K562 (cell line): ENCODE measurements at regions not wholly inside any gene's neighbourhood (a gene's known extent, or its start where the extent isn't known, plus 50 kb on each side); places are given as distances from the start of the nearest gene placed in this dataset.

Experiments
- ATAC-seq: fragments of 200-7000 bp; cut with Tn5 transposase; 3 replicates; pipeline ENCODE4 v1.9.1; 2020; ENCODE audit warnings: moderate library complexity
- BruUV-seq: library from RNA; stranded (reverse); fragments of 400-500 nt; replicated peaks from 2 replicates; lab custom pipeline; 2021; lab: Mats Ljungman, UMichigan
- CTCF ChIA-PET: fragments of 300-600 bp; formaldehyde crosslinking; extraction: SDS; loops from one replicate; lab custom pipeline; 2021; ENCODE audit warnings: low intra/inter-chr PET ratio; lab: Yijun Ruan, JAX
- POLR2A ChIA-PET: fragments of 300-600, 350-650 bp; sonication (Branson Sonifier 250); formaldehyde crosslinking; extraction: SDS; loops from one replicate; lab custom pipeline; 2021; ENCODE audit warnings: antibody characterized with exemption, inconsistent platforms; lab: Yijun Ruan, JAX
- DNase-seq, 4 experiments: peaks; one replicate each; pipeline versions ENCODE4 v3.0.0 to v3.0.0-alpha.2; 2011 to 2018; ENCODE audit warnings: low spot score in 3 of 4, mixed read lengths in 3 of 4; ENCODE audit errors: extremely low read depth in 1 of 4
- FAIRE-seq: peaks from 2 replicates; lab custom pipeline; 2011; peaks lifted over from hg19 to GRCh38; lab: Jason Lieb, UNC
- H2AFZ ChIP-seq: 2 replicates; pipeline ENCODE4 v1.6.0; 2011; ENCODE audit warnings: low read depth, low read length, control low read depth, inconsistent platforms
- H3K27ac ChIP-seq: fragments of 200-600 bp; 3 replicates; pipeline ENCODE4 v1.8.0; 2011; ENCODE audit warnings: low read depth, mild to moderate bottlenecking, control low read depth, inconsistent platforms, low read length, moderate library complexity, mixed read lengths; ENCODE audit errors: extremely low read depth
- H3K27me3 ChIP-seq, 2 experiments: fragments of 300-600 bp in 1 of 2; 2 replicates in 1 of 2; 3 replicates in 1 of 2; pipeline versions ENCODE4 v1.6.0 to v1.8.0; 2011; ENCODE audit warnings: inconsistent platforms in 2 of 2, low read length in 2 of 2, mild to moderate bottlenecking in 1 of 2, mixed read lengths in 1 of 2, moderate library complexity in 1 of 2; ENCODE audit not compliant: control insufficient read depth in 2 of 2, insufficient read depth in 2 of 2
- H3K36me3 ChIP-seq: fragments of 300-600 bp; 3 replicates; pipeline ENCODE4 v1.8.0; 2011; ENCODE audit warnings: mild to moderate bottlenecking, low read length, inconsistent platforms; ENCODE audit not compliant: control insufficient read depth, insufficient read depth
- H3K4me1 ChIP-seq, 2 experiments: fragments of 200-600 bp in 1 of 2; replicated peaks in 1 of 2; 2 replicates in 1 of 2; 3 replicates in 1 of 2; pipeline versions ENCODE4 v1.5.1 to v1.8.0; 2011; ENCODE audit warnings: inconsistent platforms in 2 of 2, low read length in 2 of 2, mild to moderate bottlenecking in 1 of 2, mixed read lengths in 1 of 2, moderate library complexity in 1 of 2; ENCODE audit not compliant: control insufficient read depth in 2 of 2, insufficient read depth in 2 of 2
- H3K4me2 ChIP-seq: 2 replicates; pipeline ENCODE4 v1.6.1; 2011; ENCODE audit warnings: low read length, control low read depth, inconsistent platforms, mixed read lengths; ENCODE audit not compliant: insufficient read depth
- H3K4me3 ChIP-seq: fragments of 200-600 bp; sonication (generic), shearing (Covaris generic); 2 replicates; pipeline ENCODE4 v1.5.1; 2016; ENCODE audit warnings: control low read depth, inconsistent platforms
- H3K79me2 ChIP-seq: fragments of 200-600 bp; 3 replicates; pipeline ENCODE4 v1.8.0; 2011; ENCODE audit warnings: low read length, inconsistent platforms; ENCODE audit not compliant: control insufficient read depth, insufficient read depth
- H3K9ac ChIP-seq, 2 experiments: 2 replicates each; pipeline versions ENCODE4 v1.6.0 to v1.6.1; 2011; ENCODE audit warnings: low read depth in 2 of 2, low read length in 2 of 2, control low read depth in 1 of 2, inconsistent platforms in 1 of 2, mild to moderate bottlenecking in 1 of 2, mixed read lengths in 1 of 2; ENCODE audit not compliant: insufficient read depth in 1 of 2
- H3K9me1 ChIP-seq: one replicate; pipeline ENCODE4 v1.6.0; 2011; ENCODE audit warnings: inconsistent platforms, mild to moderate bottlenecking, low read length, moderate library complexity; ENCODE audit not compliant: control insufficient read depth, insufficient read depth
- H3K9me3 ChIP-seq: replicated peaks from 2 replicates; pipeline ENCODE4 v1.5.1; 2011; ENCODE audit warnings: low read depth, low read length, inconsistent platforms; ENCODE audit not compliant: control insufficient read depth, insufficient read depth
- H4K20me1 ChIP-seq: replicated peaks from 2 replicates; pipeline ENCODE4 v1.6.1; 2011; ENCODE audit warnings: low read length, inconsistent platforms, mixed read lengths; ENCODE audit not compliant: control insufficient read depth, insufficient read depth
- CREB5 ChIP-seq: fragments of 250-450 bp; sonication (Bioruptor Pico); IDR thresholded peaks from 2 replicates; pipeline ENCODE4 v1.5.0; 2020; ENCODE audit warnings: mild to moderate bottlenecking
- CSDE1 ChIP-seq, 2 experiments: fragments of 450-650 bp; IDR thresholded peaks; 2 replicates each; pipeline ENCODE4 v1.6.1; 2016; ENCODE audit warnings: mild to moderate bottlenecking in 1 of 2
- EP400 ChIP-seq: fragments of 450-650 bp; IDR thresholded peaks from 2 replicates; pipeline ENCODE4 v1.6.1; 2017; ENCODE audit warnings: antibody characterized with exemption, mild to moderate bottlenecking, moderate library complexity
- ESRRB ChIP-seq: fragments of 250-450 bp; sonication (Bioruptor Pico); IDR thresholded peaks from 2 replicates; pipeline ENCODE4 v1.5.0; 2020; ENCODE audit warnings: mild to moderate bottlenecking, moderate library complexity, borderline replicate concordance
- FOXO4 ChIP-seq: fragments of 450-650 bp; formaldehyde crosslinking; IDR thresholded peaks from 2 replicates; pipeline ENCODE4 v1.4.0; 2020; ENCODE audit warnings: mild to moderate bottlenecking, moderate library complexity
- JUN ChIP-seq, 2 experiments: sonication (generic) in 1 of 2; formaldehyde crosslinking in 1 of 2; IDR thresholded peaks; 2 replicates each; pipeline versions ENCODE4 v1.6.1 to v1.8.0; 2012 to 2022; ENCODE audit warnings: borderline replicate concordance in 2 of 2, mild to moderate bottlenecking in 2 of 2, improper control_type of control experiment in 1 of 2, low read depth in 1 of 2, low read length in 1 of 2, missing genetic modification reagents in 1 of 2
- MEF2D ChIP-seq: conservative IDR thresholded peaks from 2 replicates; pipeline ENCODE4 v1.6.1; 2016; ENCODE audit warnings: low read depth, missing genetic modification characterization, missing compliant biosample characterization
- NCOA6 ChIP-seq: fragments of 450-650 bp; IDR thresholded peaks from 2 replicates; pipeline ENCODE4 v1.6.1; 2017; ENCODE audit warnings: mild to moderate bottlenecking
- NFYB ChIP-seq: IDR thresholded peaks from 2 replicates; pipeline ENCODE4 v1.6.1; 2011; ENCODE audit warnings: mild to moderate bottlenecking, moderate library complexity; ENCODE audit not compliant: insufficient read length; ENCODE audit errors: extremely low read depth
- NUFIP1 ChIP-seq: fragments of 450-650 bp; IDR thresholded peaks from 2 replicates; pipeline ENCODE4 v1.6.1; 2018; ENCODE audit not compliant: partially characterized antibody
- POLR3G ChIP-seq: IDR thresholded peaks from 2 replicates; pipeline ENCODE4 v1.6.1; 2011; ENCODE audit not compliant: insufficient read length, insufficient replicate concordance; ENCODE audit errors: extremely low read depth
- PRMT5 ChIP-seq: sonication (generic); formaldehyde crosslinking; IDR thresholded peaks from 2 replicates; pipeline ENCODE4 v1.5.0; 2020; ENCODE audit warnings: missing genetic modification reagents
- RAD21 ChIP-seq, 2 experiments: fragments of 250-450 bp in 1 of 2; fragments of 450-650 bp in 1 of 2; sonication (Bioruptor Pico) in 1 of 2; formaldehyde crosslinking in 1 of 2; IDR thresholded peaks in 1 of 2; conservative IDR thresholded peaks in 1 of 2; 2 replicates each; pipeline versions ENCODE4 v1.4.0 to v1.8.0; 2020 to 2022; ENCODE audit warnings: mild to moderate bottlenecking in 2 of 2, moderate library complexity in 1 of 2
- RAD51 ChIP-seq: fragments of 450-650 bp; IDR thresholded peaks from 2 replicates; pipeline ENCODE4 v1.7.1; 2016; ENCODE audit warnings: low read depth, mild to moderate bottlenecking, borderline replicate concordance
- TAF1 ChIP-seq: IDR thresholded peaks from 2 replicates; pipeline ENCODE4 v1.6.1; 2011; ENCODE audit warnings: mild to moderate bottlenecking, low read length, moderate library complexity; ENCODE audit not compliant: insufficient read depth, control insufficient read depth, severe bottlenecking; ENCODE audit errors: extremely low read depth
- WGBS: fragments of 100-300 bp; shearing (Covaris generic); methylation state at CpG from one replicate; pipeline ENCODE4 v1.1.6; 2016; ENCODE audit warnings: low coverage, mixed read lengths; ENCODE audit not compliant: insufficient coverage; ENCODE audit errors: missing lambda C conversion rate; 5-methylcytosine and 5-hydroxymethylcytosine counted together
- in situ Hi-C: fragments of 300-500 bp; cut with MboI; formaldehyde crosslinking; loops from 4 replicates; pipeline ENCODE4 v1.15.0; 2018; ENCODE audit warnings: inconsistent platforms, mixed read lengths
- intact Hi-C: fragments of 100-400 bp; cut with micrococcal nuclease; formaldehyde crosslinking; loops from 2 replicates; pipeline ENCODE4 v1.14.2; 2022

- TF ChIP-seq JUN (IDR thresholded peaks at IDR 0.05; ENCODE audit: borderline replicate concordance, low read depth, low read length) (no peak), JUN (CRISPR knock-in tag; IDR thresholded peaks at IDR 0.05; ENCODE audit: borderline replicate concordance) (no peak), FOXO4 (CRISPR knock-in tag) (no peak), NCOA6 (no peak), MEF2D (no peak), RAD21 (CRISPR knock-in tag; conservative IDR thresholded peaks at IDR 0.05 in 1 of 2, IDR thresholded peaks at IDR 0.05 in 1 of 2) (no peak), POLR3G (no peak), NUFIP1 (no peak)
Observed at GRCh38 chr14:94880106-94880505, 110.2 kb upstream of the GSC start (continued).

GRCh38 chr14:94879537-94879936 lies 109.6 kb upstream of the GSC start:
- Histone ChIP-seq H4K20me1 (no peaks in the 10 kb centered on the region), H3K27me3 (no peaks in the 10 kb centered on the region; a peak in 1 of 5 replicates), H3K9me1 (no peaks in the 10 kb centered on the region), H3K4me3 (no peak overlapping the region), H2AFZ (no peak overlapping the region), H3K9me3 (no peaks in the 10 kb centered on the region), H3K27ac (no peak overlapping the region), H3K9ac (no peak overlapping the region), H3K4me1 (no peaks in the 10 kb centered on the region), H3K4me2 (no peak overlapping the region), H3K36me3 (no peaks in the 10 kb centered on the region), H3K79me2 (no peaks in the 10 kb centered on the region)
- WGBS = 3% methylated on average over 4 of the region's 5 CpGs
- no peak for ATAC-seq
- POLR2A ChIA-PET = no interaction called here
- BruUV-seq = no TSS peak
- TF ChIP-seq CSDE1 (IDR thresholded peaks at IDR 0.05) (no peak), PRMT5 (CRISPR knock-in tag) (no peak), CREB5 (CRISPR knock-in tag) (no peak), EP400 (no peak), NFYB (no peak), TAF1 (no peak), RAD51 (peak; percentile 37; the same call in 1 of the 2 replicates), ESRRB (CRISPR knock-in tag) (no peak)
- in situ Hi-C loops = no loop called here
- CTCF ChIA-PET = no interaction called here
- DNase-seq = no peak
- no peak for FAIRE-seq
- intact Hi-C loops = no loop called here
